NB4 (cell line): ENCODE measurements at regions not wholly inside any gene's neighbourhood (a gene's known extent, or its start where the extent isn't known, plus 50 kb on each side); places are given as distances from the start of the nearest gene placed in this dataset.

Experiments used
- CTCF ChIP-seq: IDR thresholded peaks from one replicate; pipeline ENCODE4 v1.5.1; 2012; ENCODE audit warnings: low read depth, low read length
- MYC ChIP-seq: IDR thresholded peaks from 2 replicates; pipeline ENCODE4 v1.6.1; 2011; ENCODE audit warnings: low read depth, low read length
- POLR2A ChIP-seq: IDR thresholded peaks from 2 replicates; pipeline ENCODE4 v1.6.1; 2011; ENCODE audit warnings: mild to moderate bottlenecking; ENCODE audit not compliant: insufficient read length; ENCODE audit errors: extremely low read depth

GRCh38 chr18:73545472-73545871 lies 602.2 kb downstream of the FBXO15 start:
- TF ChIP-seq CTCF (no peak), POLR2A (no peak), MYC (no peak)
